Kidney epithelial cell (primary cell): ENCODE measurements at regions not wholly inside any gene's neighbourhood (a gene's known extent, or its start where the extent isn't known, plus 50 kb on each side); places are given as distances from the start of the nearest gene placed in this dataset.

Source experiments
- DNase-seq: peaks from one replicate; pipeline ENCODE4 v3.0.0-alpha.2; 2010; ENCODE audit warnings: low read depth
- H3K27me3 ChIP-seq: 2 replicates; pipeline ENCODE4 v1.6.0; 2011; ENCODE audit warnings: low read length; ENCODE audit not compliant: control insufficient read depth, insufficient read depth
- H3K36me3 ChIP-seq: 2 replicates; pipeline ENCODE4 v1.5.1; 2011; ENCODE audit warnings: low read length; ENCODE audit not compliant: control insufficient read depth, insufficient read depth
- H3K4me3 ChIP-seq: 2 replicates; pipeline ENCODE4 v1.5.1; 2011; ENCODE audit warnings: low read depth, mild to moderate bottlenecking, control low read depth, low read length
- TF ChIP-seq, protein P1 (sequence below): IDR thresholded peaks from 2 replicates; pipeline ENCODE4 v1.5.1; 2011; ENCODE audit warnings: mild to moderate bottlenecking, moderate library complexity, low read length, control low read depth, inconsistent platforms; ENCODE audit not compliant: insufficient read depth, poor library complexity, severe bottlenecking

DNA sequence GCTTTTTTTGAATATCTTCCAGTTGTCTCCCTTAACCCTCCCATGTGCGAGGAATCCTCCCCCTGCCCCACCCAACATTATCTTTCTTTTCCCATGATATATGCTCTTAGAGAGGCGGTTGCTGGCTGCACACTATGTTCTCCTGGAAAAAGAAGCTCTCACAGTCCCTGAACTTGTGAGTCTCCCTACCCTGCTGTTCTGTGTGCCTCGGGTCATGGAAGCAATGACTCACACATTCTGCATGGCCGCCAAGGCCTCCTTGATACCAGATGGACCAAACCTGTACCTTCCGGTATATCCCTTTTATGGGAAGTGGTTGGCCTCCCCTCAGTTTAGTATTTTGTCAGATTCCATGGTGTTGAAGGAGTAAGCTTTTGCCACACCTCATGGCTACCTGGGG is 705.4 kb downstream of the SLITRK6 start:
- H3K4me3 ChIP-seq: no peak overlapping the region
- no peak for DNase-seq

DNA sequence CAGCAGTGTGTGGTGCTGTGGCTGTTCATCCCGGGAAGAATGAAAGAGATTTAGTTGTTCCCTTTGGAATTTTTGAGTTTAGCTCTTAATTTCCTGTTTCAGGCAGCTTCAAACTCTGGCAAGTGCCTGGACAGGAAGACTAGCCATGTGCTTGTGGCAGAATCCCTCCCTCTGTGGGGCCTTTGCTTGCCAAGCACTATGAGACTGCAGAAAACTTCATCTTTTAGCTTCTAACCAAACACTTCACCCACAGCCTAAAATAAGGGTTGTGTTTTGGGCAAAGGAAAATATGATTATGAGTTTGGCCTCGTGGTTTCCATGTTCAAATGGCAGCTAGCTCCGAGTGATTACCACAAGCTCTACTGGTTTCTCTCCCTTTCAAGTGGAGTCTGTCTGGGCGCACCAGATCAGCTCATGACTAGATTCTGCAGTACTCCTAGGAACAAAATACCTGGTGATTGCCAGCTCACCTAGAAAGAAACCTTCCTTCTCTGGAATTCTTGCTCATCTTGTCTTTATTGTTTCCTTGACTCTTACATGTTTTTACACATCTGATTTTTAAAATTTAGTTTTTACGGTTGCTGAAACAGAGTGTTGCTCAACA is 707.5 kb downstream of the SLITRK6 start:
- H3K27me3 ChIP-seq: no peaks in the 10 kb centered on the region
- H3K36me3 ChIP-seq: no peaks in the 10 kb centered on the region
- no peak for DNase-seq
- no peak overlapping the region for H3K4me3 ChIP-seq
- TF ChIP-seq, protein P1, sequence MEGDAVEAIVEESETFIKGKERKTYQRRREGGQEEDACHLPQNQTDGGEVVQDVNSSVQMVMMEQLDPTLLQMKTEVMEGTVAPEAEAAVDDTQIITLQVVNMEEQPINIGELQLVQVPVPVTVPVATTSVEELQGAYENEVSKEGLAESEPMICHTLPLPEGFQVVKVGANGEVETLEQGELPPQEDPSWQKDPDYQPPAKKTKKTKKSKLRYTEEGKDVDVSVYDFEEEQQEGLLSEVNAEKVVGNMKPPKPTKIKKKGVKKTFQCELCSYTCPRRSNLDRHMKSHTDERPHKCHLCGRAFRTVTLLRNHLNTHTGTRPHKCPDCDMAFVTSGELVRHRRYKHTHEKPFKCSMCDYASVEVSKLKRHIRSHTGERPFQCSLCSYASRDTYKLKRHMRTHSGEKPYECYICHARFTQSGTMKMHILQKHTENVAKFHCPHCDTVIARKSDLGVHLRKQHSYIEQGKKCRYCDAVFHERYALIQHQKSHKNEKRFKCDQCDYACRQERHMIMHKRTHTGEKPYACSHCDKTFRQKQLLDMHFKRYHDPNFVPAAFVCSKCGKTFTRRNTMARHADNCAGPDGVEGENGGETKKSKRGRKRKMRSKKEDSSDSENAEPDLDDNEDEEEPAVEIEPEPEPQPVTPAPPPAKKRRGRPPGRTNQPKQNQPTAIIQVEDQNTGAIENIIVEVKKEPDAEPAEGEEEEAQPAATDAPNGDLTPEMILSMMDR: no peak

More for the DNA sequence above, 705.4 kb downstream of the SLITRK6 start:
- TF ChIP-seq, protein P1: no peak
- Histone ChIP-seq H3K36me3 (no peaks in the 10 kb centered on the region), H3K27me3 (no peaks in the 10 kb centered on the region)

DNA sequence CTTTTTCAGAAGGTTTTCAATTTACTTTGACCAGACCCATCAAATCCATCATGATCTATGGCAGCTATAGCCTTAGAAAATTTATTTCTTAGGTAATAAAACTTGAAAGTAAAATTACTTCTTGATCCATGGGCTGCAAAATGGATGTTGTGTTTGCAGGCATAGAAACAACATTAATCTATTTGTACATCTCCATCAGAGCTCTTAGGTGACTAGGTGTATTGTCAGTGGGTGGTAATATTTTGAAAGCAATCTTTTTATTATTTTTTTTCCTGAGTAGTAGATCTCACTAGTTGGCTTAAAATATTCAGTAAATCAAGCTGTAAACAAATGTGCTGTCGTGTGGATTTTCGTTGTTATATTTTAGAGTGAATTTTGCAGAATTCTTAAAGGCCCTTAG is 710.0 kb downstream of the SLITRK6 start:
- TF ChIP-seq, protein P1: no peak
- no peak for DNase-seq
- Histone ChIP-seq H3K27me3 (no peaks in the 10 kb centered on the region), H3K4me3 (no peak overlapping the region), H3K36me3 (no peaks in the 10 kb centered on the region)

DNA sequence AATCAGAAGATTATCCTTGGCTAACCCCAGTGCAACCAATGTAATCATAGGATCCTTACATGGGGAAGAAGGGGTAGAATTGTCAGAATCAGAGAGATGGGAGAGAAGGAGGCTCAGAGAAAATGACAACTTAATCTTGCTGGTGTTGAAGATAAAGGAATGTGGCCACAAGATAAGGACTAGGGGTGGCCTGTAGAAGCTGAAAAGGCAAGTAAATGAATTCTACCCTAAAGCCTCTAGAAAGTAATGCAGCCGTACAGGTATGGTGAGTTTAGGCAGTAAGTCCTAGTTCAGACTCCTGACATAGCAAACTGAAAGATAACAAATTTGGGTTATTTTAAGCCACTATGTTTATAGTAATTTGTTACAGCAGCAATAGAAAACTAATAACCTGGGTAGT is 718.5 kb downstream of the SLITRK6 start:
- H3K27me3 ChIP-seq: no peaks in the 10 kb centered on the region
- TF ChIP-seq, protein P1: no peak
- no peaks in the 10 kb centered on the region for H3K36me3 ChIP-seq
- DNase-seq: no peak
- no peak overlapping the region for H3K4me3 ChIP-seq

DNA sequence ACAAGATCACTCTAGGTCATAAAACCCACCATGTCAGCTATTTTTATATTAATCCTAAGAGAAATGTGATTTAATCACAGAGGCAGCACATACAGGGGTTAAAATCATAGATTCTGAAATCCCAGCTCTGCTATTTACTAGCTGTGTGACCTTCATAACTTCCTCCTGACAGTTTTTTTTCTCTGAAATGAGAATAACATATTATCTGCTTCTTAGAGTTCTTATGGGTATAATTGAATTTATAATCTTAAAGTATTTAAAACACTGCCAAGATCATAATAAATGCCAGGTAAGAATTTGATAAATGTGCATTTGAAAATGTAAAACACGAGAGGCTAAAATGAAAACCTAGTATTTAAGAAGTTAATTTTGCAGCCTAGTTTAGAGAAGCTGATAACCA is 722.9 kb downstream of the SLITRK6 start:
- TF ChIP-seq, protein P1: no peak
- no peaks in the 10 kb centered on the region for H3K36me3 ChIP-seq
- no peak for DNase-seq
- H3K27me3 ChIP-seq: no peaks in the 10 kb centered on the region
- no peak overlapping the region for H3K4me3 ChIP-seq
